ENCODE measurements at regions not wholly inside any gene's neighbourhood (a gene's known extent, or its start where the extent isn't known, plus 50 kb on each side); places are given as distances from the start of the nearest gene placed in this dataset.
A peak's percentile ranks its signal among the peaks of the same experiment; 100 is the strongest.
"Not testable (repeated sequence)": the region's sequence is repeated elsewhere in the genome, so short reads cannot be mapped to it uniquely, and the experiment has no call there.

- no peak for TF ChIP-seq CTCF (IDR thresholded peaks at IDR 0.05; ENCODE audit: control insufficient read depth, insufficient read depth, low read depth, low read length, missing control alignments)
- no peak for DNase-seq (ENCODE audit: low read depth)
- H3K4me3 ChIP-seq (ENCODE audit: control insufficient read depth, low read depth, low read length) = no peak overlapping the region
Measured at GRCh38 chr6:167214206-167214605, 56.4 kb upstream of the GPR31 start.

GRCh38 chr6:167215429-167216250, 57.9 kb upstream of the GPR31 start:
- not testable (repeated sequence) for H3K4me3 ChIP-seq (ENCODE audit: control insufficient read depth, low read depth, low read length); DNase-seq (ENCODE audit: low read depth)

GRCh38 chr6:167216390-167217050, 58.7 kb upstream of the GPR31 start:
- H3K4me3 ChIP-seq (ENCODE audit: control insufficient read depth, low read depth, low read length); DNase-seq (ENCODE audit: low read depth): not testable (repeated sequence)

- H3K4me3 ChIP-seq (ENCODE audit: control insufficient read depth, low read depth, low read length); DNase-seq (ENCODE audit: low read depth): not testable (repeated sequence)
Measured at GRCh38 chr6:167217073-167217472, 59.3 kb upstream of the GPR31 start.

GRCh38 chr6:167217951-167218759, 60.4 kb upstream of the GPR31 start:
- not testable (repeated sequence) for H3K4me3 ChIP-seq (ENCODE audit: control insufficient read depth, low read depth, low read length)
- peak; percentile 2 for DNase-seq (ENCODE audit: low read depth)
- TF ChIP-seq CTCF (IDR thresholded peaks at IDR 0.05; ENCODE audit: control insufficient read depth, insufficient read depth, low read depth, low read length, missing control alignments) = peak; percentile 10

GRCh38 chr6:167219079-167219478, 61.3 kb upstream of the GPR31 start:
- DNase-seq (ENCODE audit: low read depth); H3K4me3 ChIP-seq (ENCODE audit: control insufficient read depth, low read depth, low read length): not testable (repeated sequence)

GRCh38 chr6:167219967-167220512, 62.3 kb upstream of the GPR31 start:
- no peak for TF ChIP-seq CTCF (IDR thresholded peaks at IDR 0.05; ENCODE audit: control insufficient read depth, insufficient read depth, low read depth, low read length, missing control alignments)
- DNase-seq (ENCODE audit: low read depth) = no peak

GRCh38 chr6:167221400-167222201, 63.8 kb upstream of the GPR31 start:
- no peak for TF ChIP-seq CTCF (IDR thresholded peaks at IDR 0.05; ENCODE audit: control insufficient read depth, insufficient read depth, low read depth, low read length, missing control alignments)
- H3K4me3 ChIP-seq (ENCODE audit: control insufficient read depth, low read depth, low read length) = no peak overlapping the region
- no peak for DNase-seq (ENCODE audit: low read depth)

More at GRCh38 chr6:167219967-167220512, 62.3 kb upstream of the GPR31 start:
- no peak overlapping the region for H3K4me3 ChIP-seq (ENCODE audit: control insufficient read depth, low read depth, low read length)

- not testable (repeated sequence) for DNase-seq (ENCODE audit: low read depth); H3K4me3 ChIP-seq (ENCODE audit: control insufficient read depth, low read depth, low read length)
Measured at GRCh38 chr6:167225566-167226382, 65.3 kb upstream of the UNC93A start.

All from AG09309 (cell line).